GM18502 (cell line): ENCODE measurements at regions not wholly inside any gene's neighbourhood (a gene's known extent, or its start where the extent isn't known, plus 50 kb on each side); places are given as distances from the start of the nearest gene placed in this dataset.
A peak's percentile ranks its signal among the peaks of the same experiment; 100 is the strongest.

ENCODE experiments used
- ATAC-seq: cut with Tn5 transposase; IDR thresholded peaks from one replicate; pipeline ENCODE4 v1.9.1; 2021; ENCODE audit warnings: mild to moderate bottlenecking; ENCODE audit not compliant: unreplicated experiment, poor library complexity

DNA sequence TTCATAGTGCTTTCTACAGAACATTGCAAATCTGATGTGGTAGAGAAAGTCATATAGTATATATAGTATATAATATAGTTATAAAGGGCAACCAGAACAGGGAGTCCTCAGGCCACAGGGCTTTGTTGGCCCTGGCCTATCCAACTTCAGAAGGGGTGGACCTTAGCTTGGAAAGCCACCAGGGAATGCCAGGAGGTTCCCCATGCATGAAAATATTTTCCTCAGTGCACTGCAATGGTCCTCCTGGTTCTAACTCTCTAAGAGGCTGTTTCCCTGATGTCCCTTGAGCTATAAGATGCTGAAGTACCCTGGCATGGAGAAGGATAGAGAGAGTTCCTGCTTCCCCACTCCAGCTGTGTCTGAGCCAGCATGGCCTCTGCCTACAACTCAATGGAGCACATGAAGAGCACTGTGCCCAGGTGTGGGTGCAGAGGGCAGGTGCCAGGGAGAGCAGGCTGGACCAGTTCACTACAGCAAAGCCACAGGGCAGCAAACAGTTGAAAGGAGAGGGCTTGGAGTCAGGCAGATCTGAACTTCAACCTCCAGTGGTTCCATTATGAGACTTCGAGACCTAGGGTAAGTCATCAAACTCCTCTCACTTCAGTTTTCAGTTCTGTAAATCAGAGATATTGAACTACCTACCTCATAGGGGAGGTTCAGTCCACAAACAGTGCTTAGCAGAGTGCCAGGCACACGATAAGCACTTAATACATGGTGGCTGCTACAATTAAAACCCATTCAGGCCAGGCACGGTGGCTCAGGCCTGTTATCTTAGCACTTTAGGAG lies 183.1 kb downstream of the SALL1 start:
- peak; percentile 68 for ATAC-seq

GRCh38 chr16:50964491-50964890 lies 186.6 kb downstream of the SALL1 start:
- ATAC-seq, result no peak

DNA sequence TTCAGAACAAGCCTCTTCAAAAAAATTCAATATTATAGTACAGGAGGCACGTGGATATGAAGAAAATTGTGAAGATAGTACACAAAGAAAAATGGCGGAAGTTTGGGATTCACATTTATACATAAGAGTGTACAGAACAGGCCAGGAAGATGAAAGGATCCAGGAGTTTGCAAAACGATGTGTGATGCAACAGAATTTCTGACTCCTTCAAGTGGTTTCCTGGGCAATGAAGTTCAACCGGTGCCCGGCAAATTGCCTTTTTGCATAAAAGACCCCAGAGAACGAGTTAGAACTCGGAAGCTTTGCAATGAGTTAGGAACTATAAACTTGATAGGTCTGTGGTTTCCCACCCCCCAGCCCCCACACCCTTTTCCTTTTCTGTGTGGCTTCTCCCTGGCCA lies 189.1 kb downstream of the SALL1 start:
- no peak for ATAC-seq

GRCh38 chr16:50960517-50961202 lies 190.4 kb downstream of the SALL1 start:
- ATAC-seq, result no peak

DNA sequence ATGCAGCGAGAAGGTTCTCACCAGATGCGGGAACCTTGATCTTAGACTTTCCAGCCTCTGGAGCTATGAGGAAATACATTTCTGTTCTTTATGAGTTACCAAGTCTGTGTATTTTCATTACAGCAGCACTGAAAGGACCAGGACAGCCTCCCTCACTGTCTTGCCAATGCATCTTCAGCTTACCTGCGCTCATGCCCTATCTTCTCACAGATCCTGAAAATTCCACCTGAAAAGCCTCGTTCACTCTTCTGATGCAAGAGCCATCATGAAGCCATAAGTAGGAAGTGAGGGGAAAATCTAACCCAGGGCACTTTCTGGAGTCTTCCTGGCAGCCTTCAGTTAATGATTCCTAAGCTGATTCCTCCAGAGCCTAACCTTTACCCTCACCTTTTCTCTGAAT lies 194.0 kb downstream of the SALL1 start:
- no peak for ATAC-seq

- no peak for ATAC-seq
Measured at GRCh38 chr16:50956637-50957036, 194.4 kb downstream of the SALL1 start.

DNA sequence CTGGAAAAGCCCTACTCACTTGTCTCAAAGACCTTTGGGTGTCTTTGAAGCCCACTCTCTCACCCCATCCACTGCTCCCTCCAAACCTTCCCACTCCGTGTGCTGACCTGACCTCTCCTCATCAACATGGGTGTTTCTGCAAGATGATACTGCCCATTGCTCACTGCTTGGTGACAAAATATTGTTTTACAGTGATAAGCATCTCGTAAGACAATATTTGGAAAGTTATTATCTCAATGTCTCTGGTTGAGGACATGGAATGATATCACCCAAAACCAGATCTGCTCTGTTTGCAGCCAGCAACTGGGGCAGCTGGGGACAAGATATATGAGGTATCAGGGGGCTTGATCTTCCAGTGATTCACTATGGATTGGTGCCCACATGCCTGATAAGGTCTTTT lies 195.8 kb downstream of the SALL1 start:
- no peak for ATAC-seq

GRCh38 chr16:50954469-50954868 lies 196.6 kb downstream of the SALL1 start:
- no peak for ATAC-seq

DNA sequence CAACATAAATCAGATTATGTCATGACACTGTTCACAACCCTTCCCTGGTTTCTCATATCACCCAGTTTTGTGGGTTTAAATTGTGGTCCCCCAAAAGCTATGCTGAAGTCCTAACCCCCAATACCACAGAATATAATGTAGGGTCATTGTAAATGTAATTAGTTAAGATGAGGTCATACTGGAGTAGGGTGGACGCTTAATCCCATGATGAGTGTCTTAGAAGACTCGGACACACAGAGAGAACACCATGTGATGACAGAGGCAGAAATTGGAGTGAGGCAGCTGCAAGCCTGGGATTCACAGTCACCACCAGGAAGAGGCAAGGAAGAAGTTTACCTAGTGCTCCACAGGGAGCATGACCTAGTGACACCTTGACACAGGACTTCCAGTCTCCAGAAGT lies 197.8 kb downstream of the SALL1 start:
- no peak for ATAC-seq

DNA sequence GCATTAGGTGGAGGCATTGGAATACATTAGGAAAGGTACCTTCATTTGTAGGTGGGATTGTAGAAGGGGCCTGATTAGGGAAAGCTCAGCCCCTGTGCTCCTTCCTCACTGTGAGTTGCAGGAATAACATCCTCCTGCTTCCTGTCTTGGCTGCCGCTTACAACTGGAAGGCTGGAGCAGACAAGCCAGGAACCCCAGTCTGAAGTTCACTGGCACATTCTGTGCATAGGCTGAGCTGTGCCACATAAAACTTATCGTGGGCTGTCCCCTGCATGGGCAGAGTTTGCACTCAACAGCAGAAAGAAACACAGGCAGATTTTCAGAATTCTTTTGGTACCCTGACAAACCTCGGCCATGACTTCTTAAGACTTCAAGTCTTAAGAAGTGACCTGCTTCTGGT lies 200.1 kb downstream of the SALL1 start:
- no peak for ATAC-seq

GRCh38 chr16:50948268-50948930 lies 202.7 kb downstream of the SALL1 start:
- ATAC-seq, result no peak

DNA sequence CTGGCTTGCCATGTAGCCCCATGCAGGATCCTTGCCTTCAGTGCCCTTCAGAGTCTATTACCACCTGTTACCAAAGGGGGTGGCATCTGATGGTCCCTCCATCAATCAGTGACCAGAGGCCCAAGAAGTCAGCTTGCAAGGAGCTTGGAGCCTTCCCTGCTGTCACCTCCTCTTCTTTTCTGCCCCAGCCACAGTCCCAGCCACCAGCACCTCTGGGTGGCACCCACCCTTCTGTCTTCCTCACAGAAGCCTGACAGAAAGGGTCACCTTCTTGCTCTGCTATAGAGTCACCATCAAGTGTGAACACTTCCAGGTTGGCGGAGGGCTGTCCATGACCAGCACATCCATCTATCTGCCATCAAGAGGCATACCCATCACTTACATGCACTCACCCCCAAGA lies 203.2 kb downstream of the SALL1 start:
- no peak for ATAC-seq

- ATAC-seq, result no peak
Measured at GRCh38 chr16:50946606-50947005, 204.5 kb downstream of the SALL1 start.

DNA sequence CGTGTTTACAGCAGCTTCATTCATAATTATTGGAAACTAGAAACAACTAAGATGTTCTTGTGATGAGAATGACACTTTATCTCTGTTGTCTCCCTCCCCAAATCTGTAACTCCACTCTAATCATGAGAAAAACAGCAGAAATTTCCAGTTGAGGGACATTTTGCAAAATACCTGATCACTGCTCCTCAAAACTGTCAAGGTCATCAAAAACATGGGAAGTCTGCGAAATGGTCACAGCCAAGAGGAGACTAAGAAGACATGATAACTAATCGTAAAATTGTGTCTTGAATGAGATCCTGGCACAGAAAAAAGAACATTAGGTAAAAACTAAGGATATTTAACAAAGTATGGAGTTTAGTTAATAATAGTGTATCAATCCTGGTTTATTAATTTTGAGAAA lies 204.2 kb downstream of the CYLD start:
- ATAC-seq, result no peak

DNA sequence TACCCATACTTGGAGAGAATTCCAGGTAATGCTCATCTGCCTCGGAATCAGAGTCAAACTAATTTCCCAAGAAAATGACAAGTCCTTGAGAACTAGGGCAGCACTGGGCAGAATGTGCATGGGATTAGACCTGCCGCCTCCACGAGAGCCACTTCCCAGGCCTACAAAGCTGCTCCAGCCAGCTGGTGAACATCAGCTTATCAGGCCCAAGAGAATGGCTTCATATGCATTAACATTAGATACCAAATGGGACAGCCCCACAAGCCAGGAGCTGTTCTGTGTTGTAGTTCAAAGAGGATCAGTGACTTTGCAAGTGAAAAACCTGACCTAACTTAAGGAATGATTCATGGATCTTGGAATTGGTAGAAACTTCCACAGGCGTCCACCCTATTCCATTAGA lies 203.3 kb downstream of the CYLD start:
- ATAC-seq, result no peak

DNA sequence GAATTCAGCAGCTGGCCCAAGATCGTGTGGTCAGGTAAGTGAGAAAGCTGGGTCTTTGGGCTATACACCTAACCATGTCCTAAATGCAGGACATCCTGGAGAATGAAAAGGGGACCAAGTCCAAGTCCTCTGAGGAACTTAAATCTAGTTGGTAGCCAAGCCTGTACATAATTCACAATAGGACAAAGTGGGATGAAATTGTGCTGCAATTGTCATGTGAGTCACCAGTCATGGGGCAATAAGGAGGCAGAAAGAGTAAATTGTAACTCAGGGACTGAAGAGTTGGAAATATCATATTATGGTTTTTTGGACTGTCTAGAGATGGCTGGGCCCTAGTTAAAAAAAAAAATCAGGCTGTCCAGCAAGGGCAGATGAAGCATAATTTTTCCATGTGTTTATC lies 202.6 kb downstream of the CYLD start:
- ATAC-seq, result no peak

GRCh38 chr16:50944033-50944432 lies 202.1 kb downstream of the CYLD start:
- ATAC-seq, result no peak

DNA sequence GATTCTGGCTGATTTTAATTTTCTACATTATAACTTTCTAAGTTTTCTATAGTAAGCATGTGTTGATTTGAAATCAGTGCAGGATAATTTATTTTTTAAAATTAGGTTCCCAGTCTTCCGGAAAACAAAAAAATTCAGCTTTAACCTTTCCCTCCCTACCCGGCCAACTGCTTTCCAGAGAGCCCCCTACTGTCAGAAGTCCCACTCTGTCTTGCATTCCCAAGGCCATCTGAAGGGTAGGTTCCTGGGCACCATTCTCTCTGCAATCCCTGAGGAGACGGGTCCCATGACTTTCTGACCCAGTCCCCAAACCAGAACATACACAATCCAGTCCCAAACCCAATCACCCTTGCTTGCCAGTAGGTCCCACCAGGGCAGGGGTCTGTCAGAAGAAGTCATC lies 200.3 kb downstream of the CYLD start:
- no peak for ATAC-seq

DNA sequence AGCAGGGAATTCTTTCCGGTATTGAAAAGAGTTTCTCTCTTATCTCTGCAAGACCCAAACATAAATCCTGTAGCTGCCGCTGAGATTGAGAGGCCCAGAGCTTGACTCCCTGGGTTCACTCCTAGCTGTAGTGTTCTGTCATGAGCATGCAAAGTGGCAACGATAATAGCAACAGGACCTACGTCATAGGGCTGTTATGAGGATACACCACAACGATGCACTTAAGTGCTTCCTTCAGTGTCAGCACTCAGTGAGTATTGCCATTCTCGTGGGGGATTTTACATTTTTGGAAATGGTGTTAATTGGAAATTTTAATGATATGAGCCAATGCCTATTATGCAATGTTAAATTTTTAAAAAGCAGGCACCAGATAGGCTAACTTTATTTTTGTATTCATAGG lies 199.8 kb downstream of the CYLD start:
- no peak for ATAC-seq

DNA sequence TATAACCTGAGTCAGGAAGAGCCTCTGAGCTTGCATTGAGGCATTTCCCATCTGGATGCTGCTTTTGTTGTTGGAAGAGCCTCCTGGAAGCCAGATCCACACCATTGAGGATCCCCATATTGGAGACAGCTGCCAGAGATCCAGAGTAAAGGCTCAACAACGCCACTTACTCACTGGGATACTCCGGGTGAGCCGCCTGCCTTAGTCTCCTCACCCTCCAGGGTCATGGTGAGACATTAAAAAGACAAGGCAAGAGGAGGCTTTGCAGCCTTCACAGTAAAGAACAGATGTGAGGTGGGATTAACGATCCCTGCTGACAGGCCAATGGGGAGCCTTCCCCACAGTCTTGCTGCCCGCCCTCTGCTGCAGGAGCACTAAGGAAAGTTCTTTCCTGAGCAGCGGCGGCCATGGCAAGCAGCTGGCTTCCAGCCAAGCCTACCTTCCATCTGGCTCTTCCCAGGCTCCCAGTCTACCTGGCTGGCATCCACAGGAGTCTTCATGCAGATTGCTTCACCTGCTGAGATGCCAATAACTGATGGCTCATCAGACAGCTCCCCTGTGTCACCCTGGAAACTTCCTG lies 198.5 kb downstream of the CYLD start:
- ATAC-seq, result no peak

DNA sequence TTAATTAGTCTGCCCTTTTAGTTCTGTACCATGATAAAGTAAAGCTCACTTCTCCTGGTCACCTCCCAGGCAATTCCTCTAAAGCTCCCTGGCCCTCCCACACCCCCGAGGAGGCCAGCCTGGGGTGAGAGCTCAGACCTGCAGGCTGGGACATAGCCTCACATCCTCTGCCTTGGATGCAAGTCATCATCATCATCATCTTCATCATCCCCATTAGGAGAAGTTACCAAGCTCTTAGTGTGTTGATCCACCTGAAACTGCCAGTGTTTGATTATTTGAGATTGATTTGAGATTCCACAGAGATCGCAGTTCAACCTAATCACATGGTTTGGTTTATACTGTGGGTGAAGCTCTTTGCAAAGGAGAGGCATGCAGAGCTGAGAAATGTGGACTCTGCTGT lies 197.5 kb downstream of the CYLD start:
- ATAC-seq, result no peak
